TTC549 (cell line): ENCODE measurements at regions not wholly inside any gene's neighbourhood (a gene's known extent, or its start where the extent isn't known, plus 50 kb on each side); places are given as distances from the start of the nearest gene placed in this dataset.
"Not testable (repeated sequence)": the region's sequence is repeated elsewhere in the genome, so short reads cannot be mapped to it uniquely, and the experiment has no call there.

ENCODE experiments used
- FAIRE-seq: peaks from 2 replicates; lab custom pipeline; 2012; peaks lifted over from hg19 to GRCh38; lab: Jason Lieb, UNC

DNA sequence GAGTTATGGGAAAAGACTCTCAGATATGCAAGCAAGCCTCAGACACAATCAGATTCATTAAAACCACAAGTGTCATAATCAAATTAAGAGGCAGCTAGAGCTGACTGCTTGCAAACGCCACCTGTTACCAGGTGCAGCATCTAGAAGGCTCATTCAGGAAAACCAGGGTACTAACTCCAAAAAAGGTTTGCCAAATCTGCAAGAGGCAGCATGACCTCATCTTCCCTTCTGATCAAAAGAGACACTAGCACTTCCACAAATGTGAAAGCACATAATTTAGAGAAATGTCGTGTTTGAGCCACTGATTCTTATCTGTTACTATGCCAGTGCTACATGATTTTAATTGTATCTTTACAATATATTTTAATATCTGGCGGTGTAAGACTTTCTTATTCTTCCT lies 123.3 kb upstream of the NANOGP8 start:
- no peak for FAIRE-seq

DNA sequence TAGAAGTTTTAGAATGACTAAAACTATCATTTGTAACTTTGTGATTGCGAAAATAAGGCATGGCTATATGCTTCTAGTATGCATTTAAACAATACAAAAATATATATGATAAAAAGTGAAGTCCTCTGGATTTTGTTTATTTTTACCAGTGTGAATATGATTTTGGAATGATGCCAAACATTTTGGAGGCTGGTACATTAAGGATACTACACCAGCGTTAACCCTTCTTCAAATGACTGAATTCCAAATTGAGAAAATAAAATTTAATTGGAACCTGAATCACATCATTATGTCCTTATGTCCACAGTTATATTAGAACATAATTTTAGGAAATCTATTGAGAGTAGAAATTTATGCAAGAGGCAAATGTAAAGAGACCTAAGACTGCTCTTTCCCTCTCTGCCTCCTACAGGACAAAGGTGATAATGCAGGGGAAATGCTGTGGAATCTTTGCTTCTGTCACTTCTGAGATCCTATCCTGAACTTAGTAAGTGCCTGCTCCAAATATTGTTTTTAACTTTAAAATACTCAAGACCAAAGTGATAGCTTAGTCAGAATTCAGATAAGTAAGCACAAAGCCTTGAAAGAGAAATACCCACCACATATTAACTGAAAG lies 121.1 kb upstream of the NANOGP8 start:
- FAIRE-seq = peak; percentile 52

GRCh38 chr15:35198197-35198596 lies 113.1 kb upstream of the NANOGP8 start:
- FAIRE-seq = no peak

- no peak for FAIRE-seq
Observed at GRCh38 chr15:35197754-35198153, 112.7 kb upstream of the NANOGP8 start.

DNA sequence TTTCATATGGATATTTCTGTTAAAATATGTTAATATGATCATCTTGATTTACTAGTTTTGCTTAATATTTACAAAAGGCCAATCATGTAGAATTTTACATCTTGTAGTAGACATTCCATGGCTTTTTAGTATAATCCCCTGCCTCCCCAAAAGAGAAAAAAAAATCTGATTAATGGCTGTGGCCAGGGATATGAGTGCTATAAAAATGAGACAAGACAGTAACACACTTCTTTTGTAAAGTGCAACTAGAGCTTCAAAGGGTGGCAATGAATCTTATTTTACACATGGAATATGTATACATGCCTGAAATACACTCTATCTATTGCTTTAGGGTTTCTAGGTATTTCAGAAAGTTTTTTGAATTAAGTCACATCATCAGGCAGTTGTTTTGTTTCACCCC lies 112.2 kb upstream of the NANOGP8 start:
- no peak for FAIRE-seq

- no peak for FAIRE-seq
Observed at GRCh38 chr15:35196273-35196672, 111.2 kb upstream of the NANOGP8 start.

DNA sequence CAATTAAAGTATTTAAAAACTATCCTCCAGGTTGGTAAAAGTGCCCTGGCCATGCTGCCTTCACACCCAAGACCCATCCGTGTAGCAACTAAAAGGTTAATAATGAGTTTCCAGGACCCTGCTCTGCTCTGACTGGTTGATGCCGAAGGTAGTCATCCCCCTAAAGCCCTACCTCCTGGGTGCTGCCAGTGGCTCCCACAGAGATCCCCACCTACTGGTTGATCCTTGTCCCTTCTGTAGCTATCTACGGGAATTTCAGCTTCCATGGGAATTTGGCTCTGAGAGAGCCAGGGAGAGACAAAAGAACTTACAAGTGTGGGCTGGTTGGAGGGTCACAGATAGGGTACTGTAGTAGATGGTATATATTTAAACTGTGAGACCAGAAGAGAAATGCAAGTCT lies 110.6 kb upstream of the NANOGP8 start:
- no peak for FAIRE-seq

DNA sequence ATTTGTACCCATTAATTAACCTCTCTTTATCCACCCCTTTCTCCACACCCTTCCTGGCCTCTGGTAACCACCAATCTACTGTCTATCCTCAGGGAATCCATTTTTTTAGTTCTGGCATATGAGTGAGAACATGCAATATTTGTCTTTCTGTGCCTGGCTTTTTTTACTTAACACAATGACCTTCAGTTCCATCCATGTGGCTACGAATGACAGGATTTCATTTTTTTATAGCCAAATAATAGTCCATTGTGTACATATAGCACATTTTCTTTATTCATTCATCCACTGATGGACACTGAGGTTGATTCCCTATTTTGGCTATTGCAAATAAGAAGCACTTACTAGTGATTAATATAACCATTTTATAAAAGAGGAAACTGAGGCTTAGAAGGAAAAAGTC lies 109.9 kb upstream of the NANOGP8 start:
- no peak for FAIRE-seq

DNA sequence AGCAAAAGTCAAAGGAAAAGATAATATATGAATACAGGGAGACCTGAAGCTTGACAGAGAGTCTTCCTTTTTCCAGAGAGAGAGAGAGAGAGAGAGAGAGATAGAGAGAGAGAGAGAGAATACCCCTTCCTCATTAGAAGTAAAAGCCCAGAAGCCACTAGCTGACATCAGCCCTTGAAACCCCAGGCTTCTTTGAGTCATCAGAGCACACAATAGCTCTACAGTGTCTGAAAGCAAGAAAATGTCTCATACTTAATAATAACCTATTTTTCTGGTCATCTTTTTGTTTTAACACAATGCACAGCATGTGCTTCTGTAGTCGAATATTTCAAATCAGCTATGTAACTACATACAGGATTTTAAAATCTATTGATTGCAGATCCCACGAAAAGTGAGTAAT lies 109.2 kb upstream of the NANOGP8 start:
- no peak for FAIRE-seq

DNA sequence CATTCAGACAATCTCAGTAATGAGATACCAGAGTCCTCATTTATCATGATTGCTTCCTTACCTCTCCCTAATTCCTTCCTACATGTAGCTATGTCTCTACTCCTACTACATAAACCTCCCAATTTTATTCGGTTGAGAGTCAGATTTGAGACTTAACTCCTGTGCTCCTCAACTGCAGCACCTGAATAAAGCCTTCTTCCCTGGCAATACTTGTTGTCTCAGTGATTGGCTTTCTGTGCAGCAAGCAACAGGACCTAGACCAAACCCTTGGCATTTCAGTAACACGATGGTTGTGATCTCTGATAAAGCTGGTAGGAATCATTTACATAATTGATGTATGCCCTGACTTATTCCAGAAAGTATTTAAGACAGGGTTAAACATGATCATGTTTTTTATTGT lies 106.7 kb upstream of the NANOGP8 start:
- FAIRE-seq = no peak

GRCh38 chr15:35186346-35186745 lies 101.3 kb upstream of the NANOGP8 start:
- no peak for FAIRE-seq

DNA sequence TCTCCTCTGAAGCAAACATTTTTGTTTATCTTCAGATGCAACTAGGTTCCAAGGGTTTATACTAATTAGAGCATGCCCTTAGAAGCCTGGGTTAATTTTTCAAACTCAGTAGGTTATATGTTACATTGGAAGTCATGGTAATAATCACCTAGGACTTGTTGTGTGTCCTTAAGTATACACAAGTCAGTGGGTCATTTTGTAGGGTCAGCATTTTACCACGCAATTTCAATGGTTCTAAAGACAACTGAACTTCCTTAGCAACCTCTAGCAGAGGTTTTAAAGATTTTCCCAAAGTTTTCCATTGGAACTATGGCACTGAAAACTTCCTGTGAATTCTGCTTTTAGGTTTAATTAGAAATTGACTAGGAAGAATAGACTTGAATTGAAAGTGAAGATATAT lies 99.6 kb upstream of the NANOGP8 start:
- no peak for FAIRE-seq

GRCh38 chr15:35182841-35183479 lies 97.9 kb upstream of the NANOGP8 start:
- FAIRE-seq = no peak

- FAIRE-seq = no peak
Observed at GRCh38 chr15:35181538-35181937, 96.4 kb upstream of the NANOGP8 start.

DNA sequence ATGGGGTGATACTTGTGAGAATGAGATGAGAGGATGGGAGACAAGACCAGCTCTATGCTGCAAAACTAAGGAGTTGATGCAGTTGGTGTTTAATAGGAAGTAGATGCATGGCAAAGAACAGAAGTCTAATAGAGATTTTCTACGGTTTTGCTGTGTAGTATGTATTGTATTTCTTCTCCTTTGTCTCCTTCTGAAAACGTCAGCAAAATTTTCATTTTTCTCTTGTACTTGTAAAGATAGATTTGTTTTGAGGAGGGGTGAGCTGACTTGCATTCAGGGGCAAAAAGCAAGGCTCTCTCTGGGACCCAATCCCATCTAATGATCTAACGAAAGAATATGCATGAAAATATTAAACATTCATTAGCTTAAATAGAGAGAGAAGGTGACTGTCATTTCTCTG lies 94.6 kb upstream of the NANOGP8 start:
- FAIRE-seq = no peak

DNA sequence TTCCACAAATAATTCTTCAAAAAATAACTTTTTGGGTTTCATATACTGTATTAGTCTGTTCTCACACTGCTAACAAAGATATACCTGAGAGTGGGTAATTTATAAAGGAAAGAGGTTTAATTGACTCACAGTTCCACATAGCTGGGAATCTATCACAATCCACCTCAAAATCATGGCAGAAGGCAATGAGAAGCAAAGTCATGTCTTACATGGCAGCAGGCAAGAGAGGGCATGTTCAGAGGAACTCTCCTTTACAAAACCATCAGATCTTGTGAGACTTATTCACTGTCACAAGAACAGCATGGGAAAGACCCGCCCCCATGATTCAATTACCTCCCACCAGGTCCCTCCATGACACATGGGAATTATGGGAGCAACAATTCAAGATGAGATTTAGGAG lies 93.1 kb upstream of the NANOGP8 start:
- not testable (repeated sequence) for FAIRE-seq

GRCh38 chr15:35174948-35175347 lies 89.9 kb upstream of the NANOGP8 start:
- FAIRE-seq = no peak

- FAIRE-seq = no peak
Observed at GRCh38 chr15:35173444-35174118, 88.5 kb upstream of the NANOGP8 start.

GRCh38 chr15:35170207-35170606 lies 85.1 kb upstream of the NANOGP8 start:
- peak; percentile 7 for FAIRE-seq

GRCh38 chr15:35168464-35168863 lies 83.4 kb upstream of the NANOGP8 start:
- FAIRE-seq = peak; percentile 88

- peak; percentile 89 for FAIRE-seq
Observed at GRCh38 chr15:35167675-35168074, 82.6 kb upstream of the NANOGP8 start.

DNA sequence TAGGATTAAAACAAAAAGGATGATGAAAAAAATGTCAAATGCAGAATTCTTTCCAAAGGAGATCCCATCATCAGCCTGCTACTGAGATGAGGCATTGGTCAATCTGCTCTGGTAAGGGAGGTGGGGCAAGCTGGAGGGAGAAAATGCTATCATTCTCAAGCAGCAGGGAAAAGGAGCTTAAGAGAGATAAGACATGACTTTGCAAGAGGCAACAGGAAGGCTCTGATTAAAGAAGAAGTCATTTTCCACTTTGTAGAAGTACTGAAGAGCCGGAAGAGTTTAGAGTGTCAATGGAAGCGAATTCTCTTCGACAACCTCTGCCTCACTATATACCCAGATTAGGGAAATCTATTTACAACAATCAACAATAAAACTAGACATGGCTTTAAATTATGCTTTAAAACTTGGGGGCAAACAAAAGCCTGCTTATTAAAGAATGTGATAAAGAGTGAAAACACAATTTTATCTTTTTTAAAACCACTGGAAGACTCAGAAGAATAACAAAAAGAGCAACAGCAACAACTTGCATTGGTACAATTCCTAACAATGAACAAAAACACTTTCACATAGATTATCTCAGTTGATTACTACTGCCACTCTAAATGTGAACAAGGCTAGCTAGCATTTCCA lies 81.8 kb upstream of the NANOGP8 start:
- FAIRE-seq = peak; percentile 95

- FAIRE-seq = no peak
Observed at GRCh38 chr15:35161694-35162093, 76.6 kb upstream of the NANOGP8 start.
